ENCODE measurements at regions not wholly inside any gene's neighbourhood (a gene's known extent, or its start where the extent isn't known, plus 50 kb on each side); places are given as distances from the start of the nearest gene placed in this dataset.
A peak's percentile ranks its signal among the peaks of the same experiment; 100 is the strongest.
"Not testable (repeated sequence)": the region's sequence is repeated elsewhere in the genome, so short reads cannot be mapped to it uniquely, and the experiment has no call there.

- intact Hi-C loops (cut with micrococcal nuclease), result no loop called here
- ATAC-seq (no peak), DNase-seq (no peak)
These were observed 313.1 kb downstream of the SIPA1L2 start for GRCh38 chr1:232316864-232317263.

DNA sequence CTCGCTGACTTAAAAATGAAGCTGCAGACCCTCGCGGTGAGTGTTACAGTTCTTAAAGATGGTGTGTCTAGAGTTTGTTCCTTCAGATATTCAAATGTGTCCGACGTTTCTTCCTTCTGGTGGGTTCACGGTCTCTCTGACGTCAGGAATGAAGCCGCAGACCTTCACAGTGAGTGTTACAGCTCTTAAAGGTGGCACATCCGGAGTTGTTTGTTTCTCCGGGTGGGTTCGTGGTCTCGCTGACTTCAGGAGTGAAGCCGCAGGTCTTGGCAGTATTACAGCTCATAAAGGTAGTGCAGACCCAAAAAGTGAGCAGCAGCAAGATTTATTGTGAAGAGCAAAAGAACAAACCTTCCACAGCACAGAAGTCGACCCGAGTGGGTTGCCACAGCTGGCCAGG is 316.1 kb downstream of the SIPA1L2 start:
- DNase-seq; intact Hi-C loops (cut with micrococcal nuclease); ATAC-seq: not testable (repeated sequence)

- DNase-seq (no peak), ATAC-seq (no peak)
- intact Hi-C loops (cut with micrococcal nuclease), result no loop called here
These were observed 319.4 kb downstream of the SIPA1L2 start for GRCh38 chr1:232310541-232310940.

DNA sequence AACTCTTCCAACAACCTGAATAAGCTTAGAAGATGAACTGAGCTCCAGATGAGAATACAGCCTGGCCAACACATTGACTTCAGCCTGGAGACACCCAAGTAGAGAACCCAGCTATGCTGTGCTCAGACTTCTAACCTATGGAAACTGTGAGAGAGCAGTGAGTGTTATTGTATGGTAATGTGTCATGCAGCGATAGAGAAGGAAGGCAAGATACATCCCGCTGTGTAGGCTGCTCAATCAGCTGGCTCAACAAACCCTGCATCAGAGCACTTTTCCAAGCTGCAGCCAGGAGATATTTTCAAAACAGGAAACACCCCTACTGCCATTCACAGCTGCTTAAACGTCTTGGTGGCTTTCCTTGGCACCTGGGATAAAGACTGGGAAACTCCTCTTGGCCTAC is 321.3 kb downstream of the SIPA1L2 start:
- intact Hi-C loops (cut with micrococcal nuclease), result no loop called here
- DNase-seq, result no peak
- no peak for ATAC-seq

GRCh38 chr1:232307296-232308017 is 322.5 kb downstream of the SIPA1L2 start:
- DNase-seq, result no peak
- ATAC-seq, result peak; percentile 14
- intact Hi-C loops (cut with micrococcal nuclease), result no loop called here

- intact Hi-C loops (cut with micrococcal nuclease), result no loop called here
- ATAC-seq (peak; percentile 87), DNase-seq (peak; percentile 59)
These were observed 323.5 kb downstream of the SIPA1L2 start for GRCh38 chr1:232306269-232306961.

DNA sequence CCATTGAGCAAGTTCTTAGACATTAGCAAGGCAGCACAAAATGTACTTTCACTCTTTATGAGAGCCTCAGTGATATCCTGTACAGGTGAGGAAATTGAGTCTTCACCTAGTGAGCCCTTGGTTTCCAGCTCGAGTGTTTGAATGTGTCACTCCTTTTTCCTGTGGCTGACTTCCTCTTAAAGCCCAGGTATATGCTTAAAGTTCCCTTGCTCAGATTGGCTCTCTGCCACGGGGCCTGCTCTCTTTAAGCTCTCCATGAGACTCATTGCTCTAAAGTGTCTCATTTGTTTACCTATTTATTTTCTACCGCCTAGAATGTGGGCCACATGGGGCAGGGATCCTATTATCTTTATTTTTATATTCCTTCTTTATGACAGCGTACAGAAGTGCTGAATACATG is 324.9 kb downstream of the SIPA1L2 start:
- DNase-seq, result no peak

GRCh38 chr1:232303222-232303620 is 326.7 kb downstream of the SIPA1L2 start:
- intact Hi-C loops (cut with micrococcal nuclease), result no loop called here
- DNase-seq (no peak), ATAC-seq (no peak)

More for the DNA sequence above, 324.9 kb downstream of the SIPA1L2 start:
- intact Hi-C loops (cut with micrococcal nuclease), result no loop called here
- no peak for ATAC-seq

DNA sequence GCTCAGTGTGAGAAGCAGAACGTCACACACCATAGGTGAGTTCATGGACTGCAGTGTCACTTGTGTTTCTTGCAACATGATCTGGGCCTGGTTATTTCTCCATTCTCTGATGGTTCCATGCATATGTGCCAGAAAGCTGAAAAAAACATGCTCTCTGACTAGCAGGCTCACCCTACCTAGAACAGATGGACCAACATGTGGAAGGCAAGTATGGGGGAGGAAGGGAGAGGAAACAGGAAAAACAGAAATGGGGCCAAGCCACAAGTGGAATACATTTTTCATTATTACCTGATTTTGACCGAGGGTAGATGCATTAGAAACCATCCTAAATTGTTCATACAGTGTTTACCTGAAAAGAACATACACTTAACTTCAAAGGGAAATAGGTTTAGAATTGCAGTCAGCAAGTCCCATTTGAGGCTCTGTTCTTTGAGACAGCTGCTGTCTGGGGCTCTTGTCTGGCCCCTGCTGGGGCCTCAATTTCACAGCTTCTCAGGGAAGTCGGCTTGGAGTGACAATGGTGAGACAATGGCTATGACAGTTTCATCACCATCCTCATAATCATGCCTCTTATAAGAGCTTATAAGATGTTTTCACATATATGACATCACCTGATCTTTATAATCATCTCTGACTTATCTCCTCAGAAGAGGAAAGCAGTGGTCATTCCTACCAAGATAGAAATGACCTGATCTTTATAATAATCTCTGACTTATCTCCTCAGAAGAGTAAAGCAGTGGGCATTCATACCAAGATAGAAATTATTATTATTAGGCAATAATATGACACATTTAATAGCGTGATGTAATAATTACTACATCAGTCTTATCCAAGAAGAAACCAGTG is 327.3 kb downstream of the SIPA1L2 start:
- no peak for DNase-seq
- no peak for ATAC-seq
- intact Hi-C loops (cut with micrococcal nuclease), result no loop called here

GRCh38 chr1:232301246-232301645 is 328.7 kb downstream of the SIPA1L2 start:
- intact Hi-C loops (cut with micrococcal nuclease), result no loop called here
- ATAC-seq, result no peak

GRCh38 chr1:232300466-232300865 is 329.5 kb downstream of the SIPA1L2 start:
- intact Hi-C loops (cut with micrococcal nuclease), result no loop called here
- DNase-seq (no peak), ATAC-seq (no peak)

More at GRCh38 chr1:232301246-232301645, 328.7 kb downstream of the SIPA1L2 start:
- DNase-seq, result no peak

- intact Hi-C loops (cut with micrococcal nuclease), result no loop called here
- DNase-seq, result no peak
- ATAC-seq, result no peak
These were observed 333.5 kb downstream of the SIPA1L2 start for GRCh38 chr1:232296461-232296860.

DNA sequence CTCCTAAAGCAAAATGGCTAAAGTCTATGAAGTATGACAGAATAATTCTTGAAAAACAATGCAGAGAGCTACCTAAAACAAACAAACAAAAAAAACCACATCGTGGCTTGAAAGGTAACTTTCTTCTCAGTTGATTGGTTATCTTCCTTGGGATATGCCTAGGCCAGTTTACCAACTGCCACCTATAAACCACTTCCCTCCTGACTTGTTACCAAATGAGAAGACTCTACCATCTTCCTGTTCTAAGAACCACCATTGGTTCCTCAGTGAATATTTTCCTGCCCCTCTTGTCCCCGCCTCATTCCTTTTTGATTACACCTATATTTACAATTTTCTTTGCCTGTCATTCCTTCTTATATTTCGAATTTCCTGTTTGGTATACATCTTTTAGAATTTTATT is 336.6 kb downstream of the SIPA1L2 start:
- no peak for ATAC-seq
- intact Hi-C loops (cut with micrococcal nuclease), result no loop called here

DNA sequence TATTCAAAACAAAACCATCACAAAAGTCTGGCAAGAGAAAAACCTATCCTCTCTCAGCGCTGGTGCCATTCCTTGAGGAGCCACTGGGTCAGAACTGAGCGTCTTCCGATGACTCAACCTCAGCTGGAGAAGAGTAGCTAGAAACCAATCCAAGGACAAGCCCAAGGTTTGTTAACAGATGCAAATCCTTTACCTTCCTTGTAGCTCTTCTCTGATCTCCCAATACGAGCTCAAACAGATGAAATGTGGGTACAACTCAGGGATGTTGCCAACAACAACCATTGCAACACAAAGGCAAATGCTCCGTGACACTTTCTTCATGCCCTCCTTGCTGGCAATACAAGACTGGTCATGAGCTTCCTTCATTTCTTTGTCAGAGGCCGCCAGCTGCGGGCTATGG is 337.1 kb downstream of the SIPA1L2 start:
- DNase-seq (no peak), ATAC-seq (no peak)
- intact Hi-C loops (cut with micrococcal nuclease), result no loop called here

More for the DNA sequence above, 336.6 kb downstream of the SIPA1L2 start:
- no peak for DNase-seq

- ATAC-seq (no peak), DNase-seq (no peak)
- intact Hi-C loops (cut with micrococcal nuclease), result no loop called here
These were observed 337.7 kb downstream of the SIPA1L2 start for GRCh38 chr1:232292239-232292638.

- DNase-seq (no peak), ATAC-seq (no peak)
- intact Hi-C loops (cut with micrococcal nuclease), result no loop called here
These were observed 338.3 kb downstream of the SIPA1L2 start for GRCh38 chr1:232291681-232292080.

GRCh38 chr1:232291261-232291660 is 338.7 kb downstream of the SIPA1L2 start:
- DNase-seq (peak; percentile 32), ATAC-seq (peak; percentile 78)
- intact Hi-C loops (cut with micrococcal nuclease), result no loop called here

DNA sequence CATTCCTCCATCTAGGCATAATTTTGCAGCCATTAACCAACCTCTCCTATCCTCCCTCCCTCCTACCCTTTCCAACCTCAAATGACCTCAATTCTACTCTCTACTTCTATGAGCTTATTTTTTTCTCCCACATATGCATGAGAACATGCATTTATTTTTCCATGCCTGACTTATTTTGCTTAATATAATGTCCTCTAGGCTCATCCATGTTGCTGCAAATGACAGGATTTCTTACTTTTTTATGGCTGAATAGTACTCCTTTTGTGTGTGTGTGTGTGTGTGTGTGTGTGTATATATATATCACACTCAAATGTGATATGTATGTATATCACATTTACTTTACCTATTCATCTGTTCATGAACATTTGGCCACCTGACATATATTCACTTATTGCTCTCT is 339.4 kb downstream of the SIPA1L2 start:
- intact Hi-C loops (cut with micrococcal nuclease), result no loop called here
- DNase-seq (no peak), ATAC-seq (no peak)

DNA sequence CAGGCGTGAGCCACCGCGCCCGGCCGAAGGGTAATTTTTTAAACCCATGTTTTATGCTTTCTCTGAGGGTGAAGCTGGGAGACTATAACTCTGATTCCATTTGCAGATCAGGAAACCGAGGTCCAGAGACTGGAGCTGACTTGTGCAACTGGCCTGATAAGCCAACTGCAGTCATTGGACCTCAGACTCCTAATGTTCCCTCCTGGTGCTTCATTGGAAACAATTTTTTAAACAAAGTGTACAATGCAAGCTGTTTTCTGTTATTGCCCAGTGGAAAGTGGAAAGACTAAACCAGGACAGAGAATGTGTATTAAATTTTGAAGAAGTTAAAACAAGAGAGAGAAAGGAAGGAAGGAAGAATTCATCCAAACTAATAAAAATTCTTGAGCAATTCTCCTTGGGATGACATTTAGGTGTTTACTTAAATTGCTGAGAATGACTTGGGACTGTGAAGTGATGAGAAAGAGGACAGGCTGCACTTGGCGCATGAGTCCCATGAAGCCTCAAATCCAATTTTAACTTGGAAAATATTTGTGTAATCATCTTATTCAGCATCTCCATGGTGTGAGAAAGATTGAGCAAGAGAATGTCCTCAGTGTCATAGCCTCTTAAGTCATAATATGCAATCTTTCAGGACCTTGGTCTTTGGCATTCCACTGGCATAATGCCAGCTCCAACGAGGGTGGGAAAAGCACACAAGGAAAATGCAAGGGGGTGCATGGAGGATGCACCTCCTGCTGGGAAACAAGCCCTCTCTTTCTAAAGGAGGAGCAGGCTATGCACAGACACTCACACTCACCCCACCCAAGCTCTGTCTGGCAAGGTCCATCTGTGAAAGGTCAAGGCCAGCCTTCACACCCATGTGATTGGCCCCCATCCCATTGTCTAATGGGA is 342.0 kb downstream of the SIPA1L2 start:
- intact Hi-C loops (cut with micrococcal nuclease), result no loop called here
- DNase-seq (peak; percentile 41), ATAC-seq (peak; percentile 86)

Measured in left ventricle myocardium superior (tissue), 1 donor.